SU-DHL-6 (cell line): ENCODE measurements at regions not wholly inside any gene's neighbourhood (a gene's known extent, or its start where the extent isn't known, plus 50 kb on each side); places are given as distances from the start of the nearest gene placed in this dataset.

Source experiments
- H2AFZ ChIP-seq: fragments of 200-600 bp; sonication (generic); 2 replicates; pipeline ENCODE4 v1.6.1; 2014; ENCODE audit warnings: low read depth, mild to moderate bottlenecking, moderate library complexity, mixed read lengths, antibody characterized with exemption, low read length; ENCODE audit not compliant: severe bottlenecking
- H3F3A ChIP-seq: fragments of 200-600 bp; shearing (Covaris generic); 2 replicates; pipeline ENCODE4 v1.6.0; 2016; ENCODE audit warnings: antibody characterized with exemption, mild to moderate bottlenecking; ENCODE audit not compliant: insufficient read depth
- H3K27ac ChIP-seq: fragments of 200-600 bp; sonication (generic); 2 replicates; pipeline ENCODE4 v1.5.1; 2016; ENCODE audit warnings: low read depth, mild to moderate bottlenecking, low read length, moderate library complexity, mixed read lengths
- H3K27me3 ChIP-seq: fragments of 200-600 bp; sonication (generic), shearing (Covaris generic); 2 replicates; pipeline ENCODE4 v1.6.0; 2014; ENCODE audit warnings: mild to moderate bottlenecking, low read length
- H3K36me3 ChIP-seq: fragments of 200-600 bp; sonication (generic); 2 replicates; pipeline ENCODE4 v1.6.1; 2014; ENCODE audit warnings: mild to moderate bottlenecking, low read length, mixed read lengths
- H3K4me2 ChIP-seq: fragments of 300-600, 200-600 bp; shearing (Covaris generic), sonication (generic); 2 replicates; pipeline ENCODE4 v1.6.0; 2014; ENCODE audit warnings: low read length, low read depth, mild to moderate bottlenecking; ENCODE audit not compliant: poor library complexity, severe bottlenecking
- H3K4me3 ChIP-seq: fragments of 200-600 bp; sonication (generic); 2 replicates; pipeline ENCODE4 v1.5.1; 2014; ENCODE audit warnings: antibody characterized with exemption, low read length, mild to moderate bottlenecking, mixed read lengths; ENCODE audit not compliant: insufficient read depth, poor library complexity, severe bottlenecking
- H3K79me2 ChIP-seq: fragments of 200-600 bp; sonication (generic); 2 replicates; pipeline ENCODE4 v1.6.1; 2014; ENCODE audit warnings: mild to moderate bottlenecking, low read length, moderate library complexity; ENCODE audit not compliant: insufficient read depth
- H3K9ac ChIP-seq: fragments of 200-600 bp; sonication (generic); 2 replicates; pipeline ENCODE4 v1.7.0; 2014; ENCODE audit warnings: mild to moderate bottlenecking, low read length
- H3K9me2 ChIP-seq: fragments of 200-600 bp; sonication (generic); replicated peaks from 2 replicates; pipeline ENCODE4 v1.6.1; 2014; ENCODE audit warnings: low read length; ENCODE audit not compliant: insufficient read depth
- H3K9me3 ChIP-seq: fragments of 200-600 bp; sonication (generic); 2 replicates; pipeline ENCODE4 v1.6.1; 2014; ENCODE audit warnings: low read length, mixed read lengths; ENCODE audit not compliant: insufficient read depth
- H4K20me1 ChIP-seq: fragments of 200-600 bp; sonication (generic); 2 replicates; pipeline ENCODE4 v1.6.1; 2014; ENCODE audit warnings: low read depth, mild to moderate bottlenecking, antibody characterized with exemption, low read length, moderate library complexity, mixed read lengths
- CTCF ChIP-seq: fragments of 200-600 bp; sonication (generic); IDR thresholded peaks from one replicate; pipeline ENCODE4 v1.5.1; 2017; ENCODE audit warnings: antibody characterized with exemption, mild to moderate bottlenecking, low read length, moderate library complexity; ENCODE audit not compliant: insufficient read depth, poor library complexity, severe bottlenecking
- EZH2phosphoT487 ChIP-seq: fragments of 200-600 bp; sonication (generic), shearing (Covaris generic); conservative IDR thresholded peaks from 2 replicates; pipeline ENCODE4 v1.6.1; 2018; ENCODE audit warnings: mild to moderate bottlenecking, antibody characterized with exemption, low read length, moderate library complexity, mixed read lengths

- H3K27ac ChIP-seq = no peak overlapping the region
- H3K9me2 ChIP-seq = no peaks in the 10 kb centered on the region
- H3K36me3 ChIP-seq = no peaks in the 10 kb centered on the region
- no peak for TF ChIP-seq CTCF
- TF ChIP-seq EZH2phosphoT487 = no peak
- H3K9me3 ChIP-seq = no peaks in the 10 kb centered on the region
- H3F3A ChIP-seq = no peaks in the 10 kb centered on the region
- no peak overlapping the region for H3K4me3 ChIP-seq
- H3K79me2 ChIP-seq = no peaks in the 10 kb centered on the region
- no peak overlapping the region for H3K4me2 ChIP-seq
- H2AFZ ChIP-seq = no peak overlapping the region
- no peak overlapping the region for H3K9ac ChIP-seq
- no peaks in the 10 kb centered on the region for H4K20me1 ChIP-seq
- no peaks in the 10 kb centered on the region for H3K27me3 ChIP-seq
These were observed 213.4 kb downstream of the VRK1 start for GRCh38 chr14:97010491-97011160.

GRCh38 chr14:97013878-97014277 is 216.7 kb downstream of the VRK1 start:
- Histone ChIP-seq H3K27ac (no peak overlapping the region), H3K4me2 (no peak overlapping the region), H3K9me3 (no peaks in the 10 kb centered on the region), H4K20me1 (no peaks in the 10 kb centered on the region), H3K79me2 (no peaks in the 10 kb centered on the region), H3K9me2 (no peaks in the 10 kb centered on the region), H3K27me3 (no peaks in the 10 kb centered on the region), H2AFZ (no peak overlapping the region), H3K9ac (no peak overlapping the region), H3F3A (no peaks in the 10 kb centered on the region), H3K36me3 (no peaks in the 10 kb centered on the region), H3K4me3 (no peak overlapping the region)
- no peak for TF ChIP-seq EZH2phosphoT487

- H3K36me3 ChIP-seq = no peaks in the 10 kb centered on the region
- H3K9ac ChIP-seq = no peak overlapping the region
- TF ChIP-seq CTCF = no peak
- no peak for TF ChIP-seq EZH2phosphoT487
- no peak overlapping the region for H3K4me3 ChIP-seq
- H4K20me1 ChIP-seq = no peaks in the 10 kb centered on the region
- no peaks in the 10 kb centered on the region for H3K9me3 ChIP-seq
- H3K79me2 ChIP-seq = no peaks in the 10 kb centered on the region
- no peak overlapping the region for H3K4me2 ChIP-seq
- no peaks in the 10 kb centered on the region for H3K9me2 ChIP-seq
- H2AFZ ChIP-seq = no peak overlapping the region
- no peaks in the 10 kb centered on the region for H3F3A ChIP-seq
- H3K27me3 ChIP-seq = no peaks in the 10 kb centered on the region
- H3K27ac ChIP-seq = no peak overlapping the region
These were observed 223.8 kb downstream of the VRK1 start for GRCh38 chr14:97021001-97021400.

- no peaks in the 10 kb centered on the region for H3K36me3 ChIP-seq
- no peak overlapping the region for H2AFZ ChIP-seq
- no peaks in the 10 kb centered on the region for H3K79me2 ChIP-seq
- H3K4me3 ChIP-seq = no peak overlapping the region
- no peaks in the 10 kb centered on the region for H3K9me2 ChIP-seq
- no peak overlapping the region for H3K4me2 ChIP-seq
- H4K20me1 ChIP-seq = no peaks in the 10 kb centered on the region
- no peaks in the 10 kb centered on the region for H3F3A ChIP-seq
- H3K27me3 ChIP-seq = no peaks in the 10 kb centered on the region
- TF ChIP-seq EZH2phosphoT487 (no peak), CTCF (no peak)
- no peak overlapping the region for H3K27ac ChIP-seq
- H3K9me3 ChIP-seq = no peaks in the 10 kb centered on the region
- H3K9ac ChIP-seq = no peak overlapping the region
These were observed 224.5 kb downstream of the VRK1 start for GRCh38 chr14:97021571-97022168.
